AG04449 (cell line): ENCODE measurements at regions not wholly inside any gene's neighbourhood (a gene's known extent, or its start where the extent isn't known, plus 50 kb on each side); places are given as distances from the start of the nearest gene placed in this dataset.

Experiments
- CTCF ChIA-PET: fragments of 350-600 bp; formaldehyde crosslinking; extraction: SDS; loops from one replicate; lab custom pipeline; 2021; ENCODE audit warnings: antibody characterized with exemption; lab: Yijun Ruan, JAX
- POLR2A ChIA-PET: fragments of 400-600, 350-600 bp; formaldehyde crosslinking; extraction: SDS; loops from one replicate; lab custom pipeline; 2020; ENCODE audit warnings: antibody characterized with exemption, inconsistent platforms; lab: Yijun Ruan, JAX
- DNase-seq: peaks from one replicate; pipeline ENCODE4 v3.0.0-alpha.2; 2010; ENCODE audit warnings: low read depth, low spot score
- H3K4me3 ChIP-seq: 2 replicates; pipeline ENCODE4 v1.5.1; 2011; ENCODE audit warnings: low read depth, mild to moderate bottlenecking, control low read depth, low read length
- CTCF ChIP-seq: IDR thresholded peaks from one replicate; pipeline ENCODE4 v1.5.1; 2011; ENCODE audit warnings: mild to moderate bottlenecking, moderate library complexity, low read length, control low read depth, inconsistent platforms; ENCODE audit not compliant: insufficient read depth; ENCODE audit errors: missing control alignments

- DNase-seq = no peak
- H3K4me3 ChIP-seq = no peak overlapping the region
- ChIA-PET CTCF (no interaction called here), POLR2A (no interaction called here)
- TF ChIP-seq CTCF = no peak
Observed at GRCh38 chr2:103823847-103824246, 1030.1 kb upstream of the POU3F3 start.

GRCh38 chr2:103847276-103847675 lies 1006.6 kb upstream of the POU3F3 start:
- ChIA-PET CTCF (no interaction called here), POLR2A (no interaction called here)
- DNase-seq = no peak
- no peak for TF ChIP-seq CTCF
- H3K4me3 ChIP-seq = no peak overlapping the region

GRCh38 chr2:103859238-103859637 lies 994.7 kb upstream of the POU3F3 start:
- ChIA-PET CTCF (no interaction called here), POLR2A (no interaction called here)
- no peak for DNase-seq
- H3K4me3 ChIP-seq = no peak overlapping the region
- no peak for TF ChIP-seq CTCF

GRCh38 chr2:103860016-103860415 lies 993.9 kb upstream of the POU3F3 start:
- no peak overlapping the region for H3K4me3 ChIP-seq
- ChIA-PET CTCF (no interaction called here), POLR2A (no interaction called here)
- no peak for DNase-seq
- TF ChIP-seq CTCF = no peak

GRCh38 chr2:103868396-103868795 lies 985.5 kb upstream of the POU3F3 start:
- H3K4me3 ChIP-seq = no peak overlapping the region
- CTCF ChIA-PET = no interaction called here
- POLR2A ChIA-PET = no interaction called here
- no peak for TF ChIP-seq CTCF
- no peak for DNase-seq

GRCh38 chr2:103873716-103874351 lies 980.1 kb upstream of the POU3F3 start:
- H3K4me3 ChIP-seq = no peak overlapping the region
- TF ChIP-seq CTCF = no peak
- ChIA-PET POLR2A (no interaction called here), CTCF (no interaction called here)
- no peak for DNase-seq
